DMS53 (cell line): ENCODE measurements at regions not wholly inside any gene's neighbourhood (a gene's known extent, or its start where the extent isn't known, plus 50 kb on each side); places are given as distances from the start of the nearest gene placed in this dataset.

Experiments
- DNase-seq: peaks from one replicate; lab custom pipeline; 2025; lab: John Stamatoyannopoulos, UW

- DNase-seq = no peak
Measured at GRCh38 chr10:60466267-60467201, 76.9 kb upstream of the ANK3 start.

- no peak for DNase-seq
Measured at GRCh38 chr10:60465801-60466200, 76.1 kb upstream of the ANK3 start.

- DNase-seq = no peak
Measured at GRCh38 chr10:60464659-60465058, 75.0 kb upstream of the ANK3 start.

GRCh38 chr10:60463746-60464145, 74.1 kb upstream of the ANK3 start:
- no peak for DNase-seq

- no peak for DNase-seq
Measured at GRCh38 chr10:60461688-60462087, 72.0 kb upstream of the ANK3 start.

- no peak for DNase-seq
Measured at GRCh38 chr10:60459701-60460457, 70.2 kb upstream of the ANK3 start.

GRCh38 chr10:60456053-60456452, 66.4 kb upstream of the ANK3 start:
- no peak for DNase-seq

GRCh38 chr10:60454336-60454735, 64.7 kb upstream of the ANK3 start:
- no peak for DNase-seq

- DNase-seq = no peak
Measured at GRCh38 chr10:60453036-60453435, 63.4 kb upstream of the ANK3 start.

- DNase-seq = no peak
Measured at GRCh38 chr10:60450291-60450690, 60.6 kb upstream of the ANK3 start.

GRCh38 chr10:60448246-60448645, 58.6 kb upstream of the ANK3 start:
- DNase-seq = no peak

GRCh38 chr10:60446851-60447250, 57.2 kb upstream of the ANK3 start:
- DNase-seq = peak; percentile 70

- DNase-seq = no peak
Measured at GRCh38 chr10:60446070-60446833, 56.6 kb upstream of the ANK3 start.

- peak; percentile 55 for DNase-seq
Measured at GRCh38 chr10:60444494-60445064, 54.9 kb upstream of the ANK3 start.

GRCh38 chr10:60443346-60443745, 53.7 kb upstream of the ANK3 start:
- DNase-seq = no peak

- DNase-seq = peak; percentile 38
Measured at GRCh38 chr10:60441515-60441914, 51.8 kb upstream of the ANK3 start.

- DNase-seq = no peak
Measured at GRCh38 chr10:60439641-60440040, 50.0 kb upstream of the ANK3 start.
